NCI-H524 (cell line): ENCODE measurements at regions not wholly inside any gene's neighbourhood (a gene's known extent, or its start where the extent isn't known, plus 50 kb on each side); places are given as distances from the start of the nearest gene placed in this dataset.
A peak's percentile ranks its signal among the peaks of the same experiment; 100 is the strongest.
"Not testable (repeated sequence)": the region's sequence is repeated elsewhere in the genome, so short reads cannot be mapped to it uniquely, and the experiment has no call there.

ENCODE experiments used
- DNase-seq, 2 experiments: peaks; one replicate each; lab custom pipeline; 2025; lab: John Stamatoyannopoulos, UW

GRCh38 chr9:19656704-19657103 is 132.1 kb downstream of the SLC24A2 start:
- DNase-seq: peak; percentile 47 to 87

GRCh38 chr9:19651681-19652080 is 137.2 kb downstream of the SLC24A2 start:
- no peak for DNase-seq

DNA sequence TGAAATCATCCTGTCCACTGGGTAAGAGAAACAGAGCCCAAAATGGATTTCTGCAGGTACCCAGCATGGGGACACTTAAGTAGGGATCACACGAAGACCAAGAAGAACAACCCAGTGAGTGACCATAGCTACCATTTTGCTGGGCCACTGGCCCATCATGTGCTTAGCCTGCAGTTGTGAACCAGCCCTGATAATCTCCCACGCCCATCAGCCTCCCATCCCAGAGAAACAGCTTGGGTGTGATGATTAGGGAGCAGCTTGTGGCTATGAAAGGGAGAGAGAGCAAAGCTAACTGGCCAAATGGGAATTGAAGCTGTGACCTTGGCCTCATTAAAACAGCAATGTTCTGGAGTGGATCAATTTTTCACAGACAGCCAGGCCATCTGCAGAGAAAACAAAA is 138.5 kb downstream of the SLC24A2 start:
- peak; percentile 20 to 62 for DNase-seq

DNA sequence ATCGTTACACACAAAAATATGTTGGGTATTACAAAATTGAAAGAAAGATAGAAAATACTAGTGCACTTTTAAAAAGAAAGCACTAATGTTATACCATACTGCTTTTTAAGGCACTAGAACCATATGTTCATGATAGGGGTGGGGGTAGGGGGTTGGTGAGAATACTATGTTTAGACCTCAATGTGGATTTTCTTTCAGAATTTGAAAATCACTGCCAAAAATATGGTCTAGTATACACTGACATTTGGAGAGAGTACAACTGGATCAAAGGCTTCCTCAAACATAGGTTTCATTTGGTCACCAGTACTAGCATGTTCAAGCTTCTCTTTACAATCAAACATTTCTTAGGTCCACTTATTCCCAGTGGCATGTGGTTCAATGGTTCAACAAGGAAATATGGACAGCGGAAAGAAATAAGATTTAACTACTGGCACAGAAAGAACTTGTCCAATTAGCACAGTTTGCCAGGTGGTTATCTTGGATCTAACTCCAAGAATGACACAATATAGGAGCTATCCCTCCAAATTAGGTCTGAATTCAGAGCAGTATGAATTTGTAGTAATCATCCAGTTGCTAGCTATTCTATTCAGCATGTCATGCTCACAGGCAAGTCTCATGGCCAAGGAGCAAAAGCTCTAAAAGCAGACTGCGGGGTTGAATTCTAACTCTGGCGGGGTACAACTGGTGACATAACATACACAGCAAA is 139.3 kb downstream of the SLC24A2 start:
- DNase-seq: no peak

GRCh38 chr9:19648672-19649071 is 140.2 kb downstream of the SLC24A2 start:
- no peak for DNase-seq

DNA sequence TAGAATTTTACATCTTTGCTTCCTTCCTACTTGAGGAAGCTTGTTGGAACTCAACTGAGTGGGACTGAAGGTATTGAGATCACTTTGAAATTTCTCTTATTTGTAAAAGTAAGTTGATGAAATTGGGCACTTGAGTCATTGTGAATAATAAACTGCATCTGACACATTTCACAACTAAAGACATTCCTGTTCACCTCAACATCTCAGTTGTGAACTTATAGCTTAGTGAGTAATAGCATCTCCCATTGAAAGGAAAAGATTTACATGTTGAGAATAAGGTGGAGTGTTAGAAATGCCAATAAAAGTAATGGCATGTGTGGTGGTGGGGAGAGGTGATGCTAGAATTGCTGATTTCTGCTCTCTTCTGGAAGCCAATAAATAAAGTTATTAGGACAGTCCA is 145.0 kb downstream of the SLC24A2 start:
- DNase-seq: no peak

GRCh38 chr9:19642256-19642655 is 146.6 kb downstream of the SLC24A2 start:
- peak in 1 of 2 experiments; percentile 66 for DNase-seq

- DNase-seq: peak in 1 of 2 experiments; percentile 42
Observed at GRCh38 chr9:19641046-19641445, 147.8 kb downstream of the SLC24A2 start.

- DNase-seq: no peak
Observed at GRCh38 chr9:19640014-19640413, 148.8 kb downstream of the SLC24A2 start.

- no peak for DNase-seq
Observed at GRCh38 chr9:19637084-19637483, 151.8 kb downstream of the SLC24A2 start.

- DNase-seq: no peak
Observed at GRCh38 chr9:19634881-19635280, 154.0 kb downstream of the SLC24A2 start.

DNA sequence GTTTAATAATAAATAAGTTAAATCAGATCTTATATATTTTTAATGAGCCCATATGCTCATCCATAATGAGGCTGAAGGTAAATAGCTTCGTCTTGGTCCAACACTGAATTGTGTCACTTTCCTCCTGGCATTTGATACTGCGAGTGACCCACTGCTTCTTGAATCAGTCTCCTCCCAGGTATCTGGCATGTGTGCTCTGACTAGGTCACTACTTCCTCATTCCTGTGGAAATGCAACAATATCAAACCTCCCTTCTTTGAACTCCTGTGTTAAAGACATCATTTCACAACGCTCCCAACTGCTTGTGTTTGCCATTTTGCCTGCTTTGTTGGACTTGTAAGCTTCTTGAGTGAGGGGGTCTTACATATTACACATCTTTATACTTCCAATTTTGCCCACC is 157.7 kb downstream of the SLC24A2 start:
- DNase-seq: no peak

- DNase-seq: no peak
Observed at GRCh38 chr9:19630760-19631159, 158.1 kb downstream of the SLC24A2 start.

GRCh38 chr9:19629488-19629887 is 159.3 kb downstream of the SLC24A2 start:
- DNase-seq: peak in 1 of 2 experiments; percentile 15

DNA sequence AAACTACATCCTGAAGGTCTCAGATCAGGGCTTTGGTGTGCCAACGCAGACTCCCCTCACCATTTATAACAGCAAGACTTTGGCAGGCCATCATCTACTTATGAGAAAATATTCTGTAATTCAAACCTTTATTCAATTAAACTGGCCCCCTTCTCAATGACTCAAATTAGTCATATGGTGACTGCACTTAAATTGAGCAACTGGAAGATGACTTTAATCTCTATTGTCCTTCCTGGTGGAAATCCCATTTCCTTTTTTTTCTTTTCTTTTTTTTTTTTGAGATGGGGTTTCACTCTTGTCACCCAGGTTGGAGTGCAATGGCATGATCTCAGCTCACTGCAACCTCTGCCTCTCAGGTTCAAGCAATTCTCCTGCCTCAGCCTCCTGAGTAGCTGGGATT is 163.4 kb downstream of the SLC24A2 start:
- DNase-seq: not testable (repeated sequence)

DNA sequence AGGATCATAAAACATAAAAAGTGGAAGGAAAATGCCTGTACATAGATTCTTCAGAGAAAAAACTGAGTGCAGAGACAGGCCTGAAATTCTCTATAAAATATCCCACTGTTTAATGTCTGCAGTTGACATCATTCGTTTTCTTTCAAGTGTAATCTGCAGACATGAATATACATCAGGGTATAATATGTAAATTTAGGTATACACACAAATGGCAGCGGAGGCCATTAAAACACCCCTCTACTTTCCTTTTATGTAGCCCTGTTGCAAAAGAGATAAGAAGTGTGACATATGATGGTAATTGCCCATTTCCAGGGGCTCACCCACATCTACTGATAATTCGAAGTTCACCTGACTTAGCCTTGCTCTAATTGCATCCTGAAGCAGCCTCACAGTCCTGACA is 164.3 kb downstream of the SLC24A2 start:
- no peak for DNase-seq

GRCh38 chr9:19623941-19624340 is 164.9 kb downstream of the SLC24A2 start:
- DNase-seq: no peak

DNA sequence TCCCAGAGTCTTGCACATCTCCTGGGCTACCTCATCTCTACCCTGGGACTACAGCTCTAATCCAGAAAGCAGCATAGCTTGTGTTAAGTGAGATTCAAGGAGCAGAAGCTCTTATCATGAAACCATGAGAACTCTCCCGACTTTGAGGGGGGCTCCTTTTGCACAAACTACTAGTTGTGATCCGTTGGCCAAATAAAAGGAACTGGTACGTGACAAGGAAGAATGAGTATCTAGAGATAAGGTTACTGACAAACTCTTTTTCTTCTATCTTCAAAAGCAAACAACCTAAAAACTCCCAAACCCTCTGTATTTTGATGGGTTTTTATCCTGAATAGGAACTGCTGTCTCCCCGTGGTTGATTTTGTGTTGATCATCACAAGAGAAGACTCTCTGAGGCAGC is 168.5 kb downstream of the SLC24A2 start:
- DNase-seq: no peak

- no peak for DNase-seq
Observed at GRCh38 chr9:19619221-19619620, 169.6 kb downstream of the SLC24A2 start.

DNA sequence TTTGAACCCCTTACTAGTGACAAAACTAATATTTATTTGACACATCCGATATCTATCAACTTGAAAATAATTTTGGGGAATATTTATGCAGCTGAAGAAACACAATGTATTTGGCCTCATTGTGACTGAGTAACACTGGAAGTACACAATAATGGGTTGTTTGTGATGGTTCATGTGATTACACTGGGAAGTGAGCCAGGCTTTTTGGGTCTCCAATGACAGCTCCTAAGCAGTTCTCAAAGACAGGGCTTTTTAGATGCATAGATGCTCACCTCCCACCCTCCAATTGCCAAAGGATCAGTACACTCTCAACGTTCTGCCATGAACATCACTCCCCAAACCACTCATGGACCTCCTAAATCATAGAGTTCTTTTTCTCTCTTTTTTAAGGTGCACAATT is 170.0 kb downstream of the SLC24A2 start:
- DNase-seq: no peak

DNA sequence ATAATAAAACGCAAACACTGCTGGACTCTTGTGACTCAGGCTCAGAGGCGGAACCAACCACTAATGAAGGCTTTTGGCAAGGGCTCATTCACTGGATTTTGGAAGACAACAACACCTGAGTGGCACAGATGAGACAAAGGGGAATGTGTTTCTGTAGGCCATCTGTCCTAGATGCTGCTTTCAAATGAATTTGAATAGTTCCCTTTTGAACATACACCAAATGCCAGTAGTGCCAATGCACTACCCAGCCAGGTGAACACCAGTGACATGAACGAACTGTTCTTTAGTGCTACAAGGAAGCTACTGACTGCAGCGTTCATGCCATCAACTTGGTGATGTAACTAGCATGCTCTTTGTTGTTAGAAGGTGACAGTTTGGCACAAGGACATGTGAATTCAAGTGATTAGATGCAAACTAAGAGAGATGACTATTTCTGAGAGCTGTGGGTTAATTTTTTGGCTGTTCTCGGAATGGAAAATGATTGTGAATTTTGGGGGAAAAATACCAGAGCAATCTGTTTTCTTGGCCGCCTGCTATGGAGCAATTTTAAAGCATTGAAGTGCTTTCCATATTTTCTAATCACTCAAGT is 173.7 kb downstream of the SLC24A2 start:
- no peak for DNase-seq

GRCh38 chr9:19614294-19614693 is 174.5 kb downstream of the SLC24A2 start:
- no peak for DNase-seq

DNA sequence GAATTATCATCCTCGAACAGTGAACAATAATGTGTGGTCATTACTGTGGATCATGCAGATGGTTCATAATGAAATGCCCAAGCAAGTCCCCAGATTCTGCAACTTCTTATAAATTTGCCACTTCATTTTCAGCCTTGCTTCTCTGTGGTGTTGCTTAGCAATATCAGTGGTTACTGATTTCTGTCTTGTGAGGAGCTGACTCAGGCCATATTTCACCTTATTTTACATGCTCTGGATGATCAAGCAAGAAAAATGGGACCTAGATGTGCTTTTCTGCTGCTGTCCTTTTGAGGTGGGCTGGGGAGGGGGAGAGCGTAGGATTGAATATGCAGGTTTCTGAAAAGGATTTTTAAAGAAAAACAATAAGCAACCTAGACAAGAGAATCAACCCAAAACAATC is 188.3 kb downstream of the SLC24A2 start:
- DNase-seq: no peak

DNA sequence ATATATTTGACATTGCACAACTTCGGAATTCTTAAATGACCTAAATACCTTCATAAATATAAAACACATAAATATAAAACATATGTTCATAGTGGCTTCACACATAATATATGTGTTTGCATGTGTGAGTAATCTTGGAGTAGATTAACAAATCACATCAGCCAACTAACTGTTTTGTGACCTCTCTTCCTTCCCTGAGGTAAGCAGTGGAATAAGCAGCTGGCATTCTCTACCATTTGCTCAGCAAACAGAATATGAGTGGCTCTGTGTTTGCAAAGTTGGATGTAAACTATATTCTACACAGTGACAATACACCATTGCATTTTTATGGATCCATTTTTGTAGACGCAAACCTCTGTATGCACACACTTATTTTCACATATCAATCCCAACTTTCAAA is 189.9 kb downstream of the ACER2 start:
- DNase-seq: no peak
